H1 (cell line): ENCODE measurements at regions not wholly inside any gene's neighbourhood (a gene's known extent, or its start where the extent isn't known, plus 50 kb on each side); places are given as distances from the start of the nearest gene placed in this dataset.

Experiments used
- CTCF ChIA-PET: fragments of 300-600 bp; sonication (Branson Sonifier 250); formaldehyde crosslinking; loops from one replicate; lab custom pipeline; 2021; ENCODE audit not compliant: partially characterized antibody; lab: Charles Lee
- POLR2A ChIA-PET: fragments of 300-600 bp; sonication (Branson Sonifier 250); formaldehyde crosslinking; loops from one replicate; lab custom pipeline; 2021; ENCODE audit warnings: inconsistent platforms; ENCODE audit not compliant: partially characterized antibody; lab: Charles Lee
- DNase-seq, 2 experiments: peaks; one replicate each; pipeline versions ENCODE4 v3.0.0 to v3.0.0-alpha.2; 2010 to 2022; ENCODE audit warnings: low spot score in 2 of 2, low read depth in 1 of 2, mixed read lengths in 1 of 2
- FAIRE-seq: peaks from 2 replicates; lab custom pipeline; 2011; peaks lifted over from hg19 to GRCh38; lab: Jason Lieb, UNC
- H2AFZ ChIP-seq: 2 replicates; pipeline ENCODE4 v1.8.1; 2012; ENCODE audit warnings: low read length, inconsistent platforms
- H2AK5ac ChIP-seq: 2 replicates; pipeline ENCODE4 v1.6.1; 2013; ENCODE audit warnings: low read depth, low read length
- H2BK120ac ChIP-seq: replicated peaks from 2 replicates; pipeline ENCODE3; 2013; ENCODE audit warnings: low read depth, low read length, inconsistent platforms
- H2BK12ac ChIP-seq: 2 replicates; pipeline ENCODE4 v1.6.1; 2013; ENCODE audit warnings: low read depth, low read length
- H2BK15ac ChIP-seq: 2 replicates; pipeline ENCODE4 v1.6.1; 2013; ENCODE audit warnings: low read length
- H2BK20ac ChIP-seq: 2 replicates; pipeline ENCODE4 v1.6.1; 2013; ENCODE audit warnings: low read length
- H2BK5ac ChIP-seq: 2 replicates; pipeline ENCODE4 v1.6.1; 2013; ENCODE audit warnings: low read depth, low read length
- H3K14ac ChIP-seq: 2 replicates; pipeline ENCODE4 v1.6.1; 2013; ENCODE audit warnings: inconsistent platforms; ENCODE audit not compliant: insufficient read length
- H3K18ac ChIP-seq: 2 replicates; pipeline ENCODE4 v1.6.1; 2013; ENCODE audit warnings: low read length; ENCODE audit errors: extremely low read depth
- H3K23ac ChIP-seq: 2 replicates; pipeline ENCODE4 v1.6.1; 2013; ENCODE audit warnings: inconsistent platforms; ENCODE audit not compliant: insufficient read length
- H3K23me2 ChIP-seq: 2 replicates; pipeline ENCODE4 v1.6.1; 2013; ENCODE audit warnings: low read depth, low read length
- H3K27ac ChIP-seq: 2 replicates; pipeline ENCODE4 v1.6.1; 2011; ENCODE audit warnings: low read depth, low read length, inconsistent platforms
- H3K27me3 ChIP-seq, 4 experiments: replicated peaks in 1 of 4; 1 replicate in 1 of 4; 2 replicates in 3 of 4; pipeline versions ENCODE4 v1.6.1 to v1.8.1; 2011 to 2013; ENCODE audit warnings: low read length in 3 of 4, mild to moderate bottlenecking in 3 of 4, inconsistent platforms in 2 of 4, mixed read lengths in 2 of 4, moderate library complexity in 1 of 4; ENCODE audit not compliant: control insufficient read depth in 3 of 4, insufficient read depth in 3 of 4; ENCODE audit errors: extremely low read depth in 1 of 4
- H3K36me3 ChIP-seq, 4 experiments: 2 replicates each; pipeline versions ENCODE4 v1.6.1 to v1.8.1; 2011 to 2013; ENCODE audit warnings: mild to moderate bottlenecking in 4 of 4, low read length in 3 of 4, moderate library complexity in 2 of 4, control low read depth in 1 of 4, inconsistent platforms in 1 of 4; ENCODE audit not compliant: insufficient read depth in 4 of 4, control insufficient read depth in 2 of 4
- H3K4ac ChIP-seq: replicated peaks from 2 replicates; pipeline ENCODE3; 2013; ENCODE audit warnings: low read length, low read depth, mixed read lengths, inconsistent platforms; ENCODE audit not compliant: insufficient read length
- H3K4me1 ChIP-seq, 4 experiments: replicated peaks in 1 of 4; 1 replicate in 1 of 4; 2 replicates in 3 of 4; pipeline versions ENCODE4 v1.6.1 to v1.8.1; 2011 to 2013; ENCODE audit warnings: low read length in 3 of 4, inconsistent platforms in 2 of 4, mixed read lengths in 1 of 4; ENCODE audit not compliant: insufficient read depth in 4 of 4, control insufficient read depth in 3 of 4
- H3K4me2 ChIP-seq, 2 experiments: 2 replicates each; pipeline versions ENCODE4 v1.6.1 to v1.8.1; 2011 to 2013; ENCODE audit warnings: low read depth in 2 of 2, low read length in 2 of 2, control low read depth in 1 of 2, inconsistent platforms in 1 of 2, mild to moderate bottlenecking in 1 of 2; ENCODE audit not compliant: insufficient read depth in 1 of 2
- H3K4me3 ChIP-seq, 4 experiments: fragments of 200-600, 300-600 bp in 1 of 4; sonication (generic), shearing (Covaris generic), sonication (Bioruptor Twin) in 1 of 4; 2 replicates each; pipeline versions ENCODE4 v1.5.1 to v1.8.1; 2011 to 2016; ENCODE audit warnings: low read length in 4 of 4, low read depth in 3 of 4, control low read depth in 2 of 4, inconsistent platforms in 2 of 4, mild to moderate bottlenecking in 2 of 4, mixed read lengths in 1 of 4, moderate library complexity in 1 of 4; ENCODE audit not compliant: insufficient read depth in 2 of 4; ENCODE audit errors: extremely low read depth in 1 of 4
- H3K56ac ChIP-seq: replicated peaks from 2 replicates; pipeline ENCODE3; 2013; ENCODE audit warnings: low read depth, mild to moderate bottlenecking, mixed read lengths, low read length, inconsistent platforms; ENCODE audit not compliant: insufficient read length
- H3K79me1 ChIP-seq: 2 replicates; pipeline ENCODE4 v1.6.1; 2013; ENCODE audit warnings: low read depth, low read length, control low read depth
- H3K79me2 ChIP-seq, 2 experiments: 2 replicates each; pipeline versions ENCODE4 v1.6.1 to v1.8.1; 2012 to 2013; ENCODE audit warnings: low read length in 2 of 2, mild to moderate bottlenecking in 2 of 2, inconsistent platforms in 1 of 2; ENCODE audit not compliant: insufficient read depth in 2 of 2, control insufficient read depth in 1 of 2
- H3K9ac ChIP-seq, 4 experiments: replicated peaks in 1 of 4; 1 replicate in 1 of 4; 2 replicates in 3 of 4; pipeline versions ENCODE4 v1.6.1 to v1.8.1; 2011 to 2013; ENCODE audit warnings: low read depth in 3 of 4, low read length in 3 of 4, control low read depth in 2 of 4, mild to moderate bottlenecking in 2 of 4, moderate library complexity in 2 of 4, inconsistent platforms in 1 of 4; ENCODE audit errors: extremely low read depth in 1 of 4
- H3K9me3 ChIP-seq, 2 experiments: 2 replicates each; pipeline versions ENCODE4 v1.6.1 to v1.8.1; 2012 to 2013; ENCODE audit warnings: mild to moderate bottlenecking in 2 of 2, moderate library complexity in 2 of 2, control low read depth in 1 of 2, inconsistent platforms in 1 of 2, low read depth in 1 of 2, low read length in 1 of 2, mixed read lengths in 1 of 2; ENCODE audit not compliant: insufficient read depth in 2 of 2
- H4K20me1 ChIP-seq, 2 experiments: replicated peaks in 1 of 2; 2 replicates each; pipeline versions ENCODE3 to v1.8.1; 2011 to 2013; ENCODE audit warnings: inconsistent platforms in 2 of 2, low read length in 2 of 2, mild to moderate bottlenecking in 1 of 2; ENCODE audit not compliant: insufficient read depth in 2 of 2, control insufficient read depth in 1 of 2
- H4K5ac ChIP-seq: 2 replicates; pipeline ENCODE4 v1.6.1; 2013; ENCODE audit warnings: low read length, low read depth, mixed read lengths, inconsistent platforms; ENCODE audit not compliant: insufficient read length
- H4K8ac ChIP-seq: 2 replicates; pipeline ENCODE4 v1.8.0; 2013; ENCODE audit warnings: mild to moderate bottlenecking, moderate library complexity, low read length, inconsistent platforms; ENCODE audit not compliant: insufficient read depth; ENCODE audit errors: extremely low read depth
- H4K91ac ChIP-seq: replicated peaks from 2 replicates; pipeline ENCODE3; 2013; ENCODE audit warnings: low read length, mixed read lengths, inconsistent platforms; ENCODE audit not compliant: insufficient read length
- JUN ChIP-seq: IDR thresholded peaks from 2 replicates; pipeline ENCODE4 v1.6.1; 2011; ENCODE audit warnings: low read depth, mild to moderate bottlenecking, improper control_type of control experiment, low read length
- KDM4A ChIP-seq: IDR thresholded peaks from one replicate; pipeline ENCODE4 v1.7.1; 2012; ENCODE audit warnings: low read depth, mild to moderate bottlenecking, moderate library complexity, low read length, inconsistent platforms; ENCODE audit not compliant: severe bottlenecking
- KDM5A ChIP-seq: fragments of 200-600 bp; IDR thresholded peaks from 2 replicates; pipeline ENCODE4 v1.7.1; 2012; ENCODE audit warnings: mild to moderate bottlenecking, low read length, inconsistent platforms, mixed read lengths
- RXRA ChIP-seq: IDR thresholded peaks from 2 replicates; pipeline ENCODE4 v1.6.1; 2011; ENCODE audit warnings: low read depth, mild to moderate bottlenecking, low read length, moderate library complexity; ENCODE audit not compliant: insufficient read depth
- SIRT6 ChIP-seq: IDR thresholded peaks from one replicate; pipeline ENCODE4 v1.7.1; 2012; ENCODE audit warnings: low read length, inconsistent platforms
- TAF7 ChIP-seq: optimal IDR thresholded peaks from 2 replicates; pipeline ENCODE3; 2011; ENCODE audit warnings: low read depth, mild to moderate bottlenecking, inconsistent platforms, low read length, moderate library complexity, borderline replicate concordance
- ZNF274 ChIP-seq: IDR thresholded peaks from 2 replicates; pipeline ENCODE4 v1.7.0; 2012; ENCODE audit warnings: low read length, borderline replicate concordance; ENCODE audit errors: extremely low read depth
- WGBS, 2 experiments: shearing (Covaris generic) in 1 of 2; methylation state at CpG; one replicate each; pipeline versions ENCODE4 v1.1.6 to v1.1.7; 2013 to 2015; ENCODE audit warnings: low lambda C conversion rate in 2 of 2, mixed read lengths in 2 of 2, inconsistent platforms in 1 of 2, low coverage in 1 of 2, missing lambda C conversion rate in 1 of 2; ENCODE audit not compliant: insufficient replicate concordance in 2 of 2, insufficient coverage in 1 of 2, insufficient read length in 1 of 2; ENCODE audit errors: extremely low coverage in 1 of 2, missing lambda C conversion rate in 1 of 2; 5-methylcytosine and 5-hydroxymethylcytosine counted together

GRCh38 chr5:135210286-135211055, 176.4 kb upstream of the PITX1 start:
- Histone ChIP-seq H3K4me2 (no peak overlapping the region), H3K4me3 (no peak overlapping the region), H4K91ac (no peak overlapping the region), H4K8ac (no peak overlapping the region), H3K4me1 (peaks cover 0 to 9% (median 6%) of the 10 kb centered on the region in 4 experiments; a peak in 5 of 7 replicates), H3K14ac (no peak overlapping the region), H3K23ac (no peak overlapping the region), H3K27me3 (no peaks in the 10 kb centered on the region; a peak in 2 of 7 replicates), H3K4ac (no peak overlapping the region), H3K9me3 (no peaks in the 10 kb centered on the region), H3K23me2 (no peaks in the 10 kb centered on the region), H3K79me2 (no peaks in the 10 kb centered on the region; a peak in 1 of 4 replicates), H2BK12ac (no peak overlapping the region), H4K5ac (no peak overlapping the region), H2AK5ac (no peak overlapping the region), H2BK5ac (no peak overlapping the region), H3K36me3 (no peaks in the 10 kb centered on the region), H4K20me1 (no peaks in the 10 kb centered on the region), H2BK20ac (no peak overlapping the region), H3K56ac (no peak overlapping the region), H3K79me1 (no peaks in the 10 kb centered on the region), H3K9ac (no peak overlapping the region), H2BK15ac (no peak overlapping the region), H3K18ac (no peak overlapping the region), H2BK120ac (no peak overlapping the region), H3K27ac (no peak overlapping the region), H2AFZ (no peak overlapping the region)
- DNase-seq: no peak
- CTCF ChIA-PET: interaction anchor here (0.6 to 3.3 kb wide), 13 partner anchors 8 to 239 kb away, joined by 3 to 11 read pairs (median 3); no protein-coding TSS in a partner anchor
- 83% methylated on average over 10 of the region's 10 CpGs; no CpG with 5 or more reads in 1 of the 2 experiments for WGBS, 2 experiments
- no peak for FAIRE-seq
- POLR2A ChIA-PET: interaction anchor here (0.7 kb wide), 1 partner anchor 10 kb away, joined by 3 read pairs; no protein-coding TSS in a partner anchor
- TF ChIP-seq RXRA (no peak), TAF7 (no peak), SIRT6 (no peak), KDM5A (no peak), ZNF274 (no peak), KDM4A (no peak), JUN (no peak)
